ENCODE measurements at regions not wholly inside any gene's neighbourhood (a gene's known extent, or its start where the extent isn't known, plus 50 kb on each side); places are given as distances from the start of the nearest gene placed in this dataset.

DNA sequence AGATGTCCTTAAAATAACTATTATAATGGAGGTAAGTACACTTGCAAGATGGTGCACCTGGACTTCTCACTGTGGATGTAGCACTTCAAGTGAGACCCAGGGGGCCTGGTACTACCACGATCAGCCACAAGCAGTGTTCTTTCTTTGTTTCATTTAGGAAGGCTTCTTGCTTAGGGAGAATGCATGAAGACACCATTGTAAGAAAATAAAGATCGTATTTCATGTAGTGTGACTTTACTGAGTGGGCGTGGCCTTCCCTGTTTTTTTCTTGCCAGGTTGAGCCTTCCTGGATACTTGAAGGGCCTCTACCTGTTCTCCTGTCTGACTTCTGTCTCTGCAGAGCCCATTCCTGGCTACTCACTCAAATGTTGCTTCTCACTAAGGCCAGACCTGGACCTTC, 615.6 kb upstream of the SOX11 start:
- TF ChIP-seq, protein P1, sequence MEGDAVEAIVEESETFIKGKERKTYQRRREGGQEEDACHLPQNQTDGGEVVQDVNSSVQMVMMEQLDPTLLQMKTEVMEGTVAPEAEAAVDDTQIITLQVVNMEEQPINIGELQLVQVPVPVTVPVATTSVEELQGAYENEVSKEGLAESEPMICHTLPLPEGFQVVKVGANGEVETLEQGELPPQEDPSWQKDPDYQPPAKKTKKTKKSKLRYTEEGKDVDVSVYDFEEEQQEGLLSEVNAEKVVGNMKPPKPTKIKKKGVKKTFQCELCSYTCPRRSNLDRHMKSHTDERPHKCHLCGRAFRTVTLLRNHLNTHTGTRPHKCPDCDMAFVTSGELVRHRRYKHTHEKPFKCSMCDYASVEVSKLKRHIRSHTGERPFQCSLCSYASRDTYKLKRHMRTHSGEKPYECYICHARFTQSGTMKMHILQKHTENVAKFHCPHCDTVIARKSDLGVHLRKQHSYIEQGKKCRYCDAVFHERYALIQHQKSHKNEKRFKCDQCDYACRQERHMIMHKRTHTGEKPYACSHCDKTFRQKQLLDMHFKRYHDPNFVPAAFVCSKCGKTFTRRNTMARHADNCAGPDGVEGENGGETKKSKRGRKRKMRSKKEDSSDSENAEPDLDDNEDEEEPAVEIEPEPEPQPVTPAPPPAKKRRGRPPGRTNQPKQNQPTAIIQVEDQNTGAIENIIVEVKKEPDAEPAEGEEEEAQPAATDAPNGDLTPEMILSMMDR (IDR thresholded peaks at IDR 0.05) = no peak
- no peak for TF ChIP-seq POLR2A (IDR thresholded peaks at IDR 0.05)

Data from thyroid gland (tissue), 4 donors.